Stimulated activated CD8-positive, alpha-beta memory T cell treated with anti-CD3 and anti-CD28 coated beads, Interleukin-15, amount 100 ng/mL, for 1 hour (primary cell): ENCODE measurements at regions not wholly inside any gene's neighbourhood (a gene's known extent, or its start where the extent isn't known, plus 50 kb on each side); places are given as distances from the start of the nearest gene placed in this dataset.

Source experiments
- DNase-seq: peaks from one replicate; pipeline ENCODE4 v3.0.0-alpha.2; 2020; ENCODE audit warnings: low read depth

DNA sequence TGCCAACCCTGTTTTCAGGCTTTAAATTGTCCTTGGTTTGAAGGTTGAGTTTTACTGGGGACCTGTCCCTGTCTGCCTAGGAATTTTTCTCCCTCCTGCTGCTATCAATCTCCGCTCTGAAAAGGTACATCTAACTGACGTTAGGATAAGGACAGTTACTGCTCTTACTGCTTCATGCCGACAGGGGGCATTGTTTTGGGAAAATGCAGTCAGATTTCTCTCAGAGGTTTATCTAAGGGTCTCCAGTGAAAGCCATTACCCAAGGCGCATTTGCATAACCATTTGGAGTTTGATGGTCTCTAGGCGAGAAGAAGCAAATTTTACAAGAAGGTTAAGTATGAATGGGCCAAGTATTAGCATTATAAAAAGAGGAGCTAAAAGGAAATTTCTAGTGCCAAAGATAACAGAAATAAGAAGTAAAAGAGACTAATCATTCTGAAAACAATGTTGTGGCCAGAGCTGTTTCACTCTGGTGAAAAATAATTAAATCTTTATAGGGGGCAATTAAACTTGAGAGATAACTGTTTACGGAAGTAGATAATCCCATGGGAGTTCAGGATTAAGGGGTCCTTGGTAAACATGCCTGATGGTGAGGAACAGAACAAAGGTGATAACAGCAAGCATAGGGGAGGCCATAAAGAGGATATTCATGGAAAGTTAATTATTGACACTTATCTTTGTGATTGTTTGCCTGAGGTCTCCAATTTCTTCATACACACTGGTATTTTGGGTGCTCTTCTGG lies 605.0 kb downstream of the MTRR start:
- no peak for DNase-seq

DNA sequence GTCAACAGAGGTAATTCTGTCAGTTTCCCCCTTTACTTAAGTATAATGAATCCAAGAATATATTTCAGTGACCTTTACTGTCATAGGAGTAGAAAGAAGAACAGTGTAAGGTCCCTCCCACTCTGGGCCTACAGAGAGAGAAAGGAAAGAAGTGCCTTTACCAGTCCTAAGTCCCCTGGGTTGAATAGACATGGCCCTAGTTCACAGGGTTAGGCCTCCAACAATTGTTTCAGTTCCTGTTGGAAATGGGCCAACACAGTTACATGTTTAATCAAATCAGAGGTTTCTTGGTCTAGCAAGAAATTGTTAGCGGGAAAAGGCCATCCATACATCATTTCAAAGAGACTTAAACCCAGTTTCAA lies 605.6 kb downstream of the MTRR start:
- no peak for DNase-seq

DNA sequence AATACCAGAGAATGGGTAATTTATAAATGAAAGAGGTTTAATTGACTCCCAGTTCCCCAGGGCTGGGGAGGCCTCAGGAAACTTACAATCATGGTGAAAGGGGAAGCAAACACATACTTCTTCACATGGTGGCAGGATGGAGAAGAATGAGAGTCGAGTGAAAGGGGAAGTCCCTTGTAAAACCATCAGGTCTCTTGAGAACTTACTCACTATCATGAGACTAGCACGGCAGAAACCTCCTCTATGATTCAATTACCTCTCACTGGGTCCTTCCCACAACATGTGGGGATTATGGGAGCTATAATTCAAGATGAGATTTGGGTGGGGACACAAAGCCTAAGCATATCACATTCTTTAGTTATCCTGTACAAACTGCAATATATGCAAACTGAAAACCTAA lies 609.4 kb downstream of the MTRR start:
- DNase-seq = no peak

DNA sequence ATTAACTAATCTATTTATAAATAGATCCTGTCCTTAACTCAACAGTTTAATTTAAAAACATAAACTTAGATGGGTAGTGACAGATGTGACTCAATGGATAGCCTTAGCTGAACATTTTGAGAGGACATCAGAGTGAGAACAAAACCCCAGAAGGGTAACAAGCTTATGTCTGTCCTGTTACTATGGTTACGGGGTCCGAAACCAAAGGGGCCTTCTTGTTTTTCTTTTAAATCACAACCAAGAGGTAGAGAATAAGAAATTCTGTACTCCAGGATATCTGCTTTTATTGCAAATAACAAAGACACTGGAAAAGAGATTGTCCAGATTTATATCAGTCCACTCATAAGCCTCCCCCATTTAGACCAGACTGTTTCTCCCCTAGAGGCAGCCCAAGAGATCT lies 612.1 kb downstream of the MTRR start:
- DNase-seq = no peak

DNA sequence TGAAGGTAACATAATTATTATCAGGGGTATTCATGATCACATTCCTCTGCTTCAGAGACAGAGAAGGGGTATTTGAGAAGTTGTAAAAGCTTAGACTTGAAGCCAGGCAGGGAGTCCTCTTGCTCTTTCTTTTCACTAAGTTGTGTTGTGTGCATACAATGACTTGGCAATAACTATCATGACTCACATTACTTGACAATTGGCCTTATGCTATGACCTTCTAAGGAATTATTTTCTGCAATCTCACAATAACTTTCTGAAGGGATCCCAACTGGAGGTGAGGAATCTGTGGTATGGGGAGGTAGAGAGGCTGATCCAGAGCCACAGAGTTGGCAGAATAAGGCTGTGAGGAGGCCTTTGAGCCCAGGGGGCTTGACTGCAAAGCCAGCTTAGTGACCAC lies 622.3 kb downstream of the MTRR start:
- DNase-seq = no peak

GRCh38 chr5:8493176-8493575 lies 624.2 kb downstream of the MTRR start:
- no peak for DNase-seq

DNA sequence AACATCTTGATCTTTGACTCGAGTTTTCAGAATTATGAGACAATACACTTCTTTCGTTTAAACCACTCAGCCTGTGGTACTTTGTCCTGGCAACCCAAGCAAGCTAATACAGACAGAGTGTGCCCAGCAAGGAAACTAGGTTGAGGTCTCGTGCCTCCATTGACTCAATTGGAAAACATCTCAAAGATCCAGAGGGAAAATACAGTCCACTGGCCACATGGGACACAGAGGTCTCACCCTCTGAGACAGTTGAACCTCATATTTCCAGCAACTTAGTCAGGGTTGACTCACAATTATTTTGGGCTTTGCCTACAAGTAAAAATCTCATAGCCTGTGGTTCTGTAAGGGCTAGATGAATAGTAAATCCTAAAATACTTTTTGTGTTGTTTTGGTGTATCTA lies 631.5 kb downstream of the MTRR start:
- no peak for DNase-seq

- DNase-seq = no peak
Measured at GRCh38 chr5:8505196-8505595, 636.2 kb downstream of the MTRR start.

GRCh38 chr5:8508231-8508630 lies 639.3 kb downstream of the MTRR start:
- no peak for DNase-seq

DNA sequence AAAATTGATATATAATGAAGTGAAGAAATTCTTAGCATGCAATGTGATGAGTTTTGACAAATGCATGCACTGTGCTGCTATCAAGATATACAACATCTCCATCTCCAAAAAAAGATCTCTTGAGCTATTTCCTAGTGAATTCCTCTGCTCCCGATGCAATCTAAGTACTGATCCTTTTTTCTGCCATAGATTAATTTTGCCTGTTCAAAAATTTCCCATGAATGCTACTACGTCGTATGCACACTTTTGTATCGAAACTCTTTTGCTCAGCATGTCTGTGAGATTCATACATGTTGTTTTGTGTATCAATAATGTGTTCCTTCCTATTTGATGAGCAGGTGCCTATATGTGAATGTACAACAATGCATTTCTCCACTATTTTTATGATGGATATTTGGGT lies 647.4 kb downstream of the MTRR start:
- DNase-seq = no peak

DNA sequence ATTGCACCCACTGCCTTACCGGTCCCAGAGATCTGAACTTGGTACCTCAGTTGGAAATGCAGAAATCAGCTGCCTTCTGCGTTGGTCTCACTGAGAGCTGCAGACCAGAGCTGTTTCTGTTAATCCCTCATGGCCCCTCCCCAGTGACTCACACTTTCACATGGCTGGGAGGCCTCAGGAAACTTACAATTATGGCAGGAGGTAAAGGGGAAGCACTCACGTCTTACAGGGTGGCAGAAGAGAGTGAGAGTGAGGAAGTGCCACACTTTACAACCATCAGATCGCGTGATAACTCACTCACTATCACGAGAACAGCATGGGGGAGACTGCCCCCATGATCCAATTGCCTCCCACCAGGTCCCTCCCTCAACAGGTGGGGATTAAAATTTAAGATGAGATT lies 648.5 kb downstream of the MTRR start:
- DNase-seq = no peak

DNA sequence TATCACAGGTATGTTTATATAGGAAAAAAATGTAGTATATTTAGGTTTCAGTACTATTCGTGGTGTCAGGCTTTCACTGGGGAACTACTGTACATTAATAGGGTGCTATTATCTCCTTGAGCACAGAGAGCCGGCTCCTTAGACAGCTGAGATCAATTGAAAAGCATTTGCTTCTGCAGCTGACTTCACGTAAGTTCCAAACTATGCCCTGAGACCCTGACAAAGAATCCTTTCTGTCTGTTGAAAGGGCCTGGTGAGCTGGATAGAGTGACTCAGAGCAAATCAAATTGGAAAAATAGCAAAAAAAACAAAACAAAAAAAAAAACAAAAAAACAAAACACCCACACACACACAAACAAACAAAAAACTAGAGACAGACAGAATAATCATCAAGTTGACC lies 652.0 kb downstream of the MTRR start:
- DNase-seq = no peak

DNA sequence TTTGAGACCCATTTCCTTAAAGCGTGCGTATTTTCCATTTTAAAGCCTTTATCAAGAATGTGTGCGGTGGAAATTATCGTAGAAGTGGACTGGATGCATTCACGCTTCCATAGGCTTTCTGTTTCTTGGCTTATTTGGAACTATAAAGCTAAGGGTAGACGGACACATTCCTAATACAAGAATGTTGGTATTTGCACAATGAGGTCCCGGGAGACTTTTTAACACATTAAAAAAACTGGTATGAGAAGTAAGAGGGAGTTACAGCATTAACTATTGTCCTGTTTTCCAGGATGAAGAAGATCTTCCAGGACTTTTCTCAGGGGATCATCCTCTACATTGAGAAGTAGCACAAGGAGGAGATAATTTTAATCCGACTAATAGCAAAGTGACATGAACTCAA lies 653.0 kb downstream of the MTRR start:
- no peak for DNase-seq

DNA sequence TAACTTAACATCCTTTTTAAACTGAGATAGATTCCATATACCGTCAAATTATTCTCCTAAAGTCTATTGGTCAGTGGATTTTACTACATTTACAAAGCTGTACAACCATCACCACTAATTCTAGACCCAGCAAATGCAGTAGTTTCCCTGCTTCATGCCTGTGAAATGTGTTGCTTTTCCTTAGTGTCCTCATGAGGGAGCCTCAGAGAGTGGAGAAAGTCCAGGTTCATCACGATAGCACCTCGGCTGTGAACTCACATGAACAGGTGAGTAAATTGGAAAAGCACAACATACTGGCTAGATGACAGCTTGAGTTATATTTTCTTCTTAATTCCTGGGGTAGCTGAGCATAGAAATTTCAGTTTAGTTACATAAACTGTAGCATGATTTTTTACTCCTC lies 653.7 kb downstream of the MTRR start:
- no peak for DNase-seq

DNA sequence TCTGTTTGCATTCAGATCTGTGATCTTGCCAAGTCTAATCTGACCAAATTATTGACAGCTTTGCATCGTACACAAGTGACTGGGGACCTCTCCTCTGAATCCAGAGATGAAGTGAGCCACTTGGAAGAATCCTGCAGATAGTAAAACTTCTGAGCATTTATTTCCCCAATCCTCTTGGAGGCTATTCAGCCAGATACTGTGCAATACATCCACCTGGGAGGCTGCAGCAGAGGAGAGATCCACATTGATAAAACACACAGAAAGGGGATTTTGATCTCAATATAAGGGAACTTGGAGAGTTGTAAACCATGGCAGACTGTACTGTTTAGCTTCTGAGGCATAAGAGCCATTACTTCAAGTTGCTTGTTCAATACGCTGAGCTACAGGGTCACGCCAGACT lies 654.6 kb downstream of the MTRR start:
- DNase-seq = no peak

DNA sequence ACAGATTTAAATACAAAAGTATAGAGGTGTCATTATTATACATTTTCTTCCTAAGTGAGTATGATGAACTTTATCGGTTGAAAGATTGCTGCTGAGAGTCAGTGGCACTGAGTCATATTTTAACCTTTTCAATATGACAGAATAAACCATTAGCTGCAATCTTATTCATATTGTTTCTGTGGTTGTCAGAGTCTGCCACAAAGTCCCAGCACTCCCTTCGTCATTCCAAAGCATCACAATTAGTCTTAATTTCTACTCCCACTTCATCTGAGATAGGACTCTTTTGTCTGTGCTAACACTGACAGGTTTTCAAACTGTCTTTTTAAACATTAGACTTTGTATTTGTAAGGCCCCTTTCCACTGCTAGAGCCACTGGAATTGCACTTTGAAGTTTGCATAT lies 656.9 kb downstream of the MTRR start:
- no peak for DNase-seq

DNA sequence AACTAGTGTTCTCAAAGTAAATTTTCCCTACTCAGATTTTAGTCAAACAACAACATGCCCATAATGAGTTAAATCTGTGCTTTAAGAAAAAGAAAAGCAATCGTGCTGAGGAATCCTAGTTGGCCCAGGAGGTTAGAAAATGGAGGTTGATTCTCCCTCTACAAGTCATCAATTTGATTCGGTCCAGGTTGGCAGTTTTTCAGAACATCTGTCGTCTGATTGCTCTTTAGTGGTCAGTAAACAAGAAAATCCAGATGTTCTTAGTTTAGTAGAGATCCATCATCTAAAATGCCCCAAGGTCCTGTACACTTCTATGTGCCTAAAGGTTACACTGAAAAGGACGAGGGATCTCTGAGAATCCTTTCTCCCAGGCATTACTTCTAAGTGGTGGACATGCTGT lies 659.2 kb downstream of the MTRR start:
- DNase-seq = no peak

- no peak for DNase-seq
Measured at GRCh38 chr5:8538821-8539220, 669.9 kb downstream of the MTRR start.

DNA sequence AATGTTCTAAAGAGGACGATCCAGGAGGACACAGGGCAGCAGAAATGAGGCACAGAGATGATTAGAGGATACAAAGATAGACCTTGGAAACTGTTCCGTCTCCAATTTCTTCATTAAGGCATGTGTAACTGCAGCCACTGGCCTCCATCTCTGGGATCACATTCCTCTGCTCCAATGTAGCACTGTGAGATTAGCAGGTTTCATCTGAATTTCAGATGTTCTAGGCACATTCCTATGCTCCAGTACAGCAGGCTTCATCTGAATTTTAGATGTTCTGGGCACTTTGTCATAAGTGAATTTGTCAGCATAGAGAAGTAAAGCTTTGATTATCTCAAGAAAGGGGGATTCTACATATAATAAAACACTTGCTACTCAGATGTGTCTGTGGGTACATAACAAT lies 671.4 kb downstream of the MTRR start:
- DNase-seq = no peak

DNA sequence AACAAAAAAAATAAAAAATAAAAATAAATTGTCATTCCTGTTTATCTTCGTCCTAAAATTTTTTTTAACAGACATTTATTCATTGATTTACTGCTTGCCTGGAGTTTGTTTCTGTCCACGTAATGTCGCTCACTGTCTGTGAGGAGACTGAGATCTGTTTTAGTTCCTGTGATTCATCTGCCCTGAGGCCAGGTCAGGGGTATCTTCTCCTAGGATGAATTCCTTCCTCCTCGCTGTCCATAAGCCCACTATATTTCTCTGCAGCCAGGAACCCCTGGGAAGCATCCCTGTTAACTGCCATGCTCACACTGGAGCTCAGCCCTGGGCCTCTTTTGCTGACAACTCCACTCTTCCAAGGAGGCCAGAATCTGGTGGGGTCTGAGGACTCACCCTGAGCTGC lies 682.0 kb downstream of the MTRR start:
- DNase-seq = no peak

GRCh38 chr5:8553364-8553763 lies 684.4 kb downstream of the MTRR start:
- no peak for DNase-seq

DNA sequence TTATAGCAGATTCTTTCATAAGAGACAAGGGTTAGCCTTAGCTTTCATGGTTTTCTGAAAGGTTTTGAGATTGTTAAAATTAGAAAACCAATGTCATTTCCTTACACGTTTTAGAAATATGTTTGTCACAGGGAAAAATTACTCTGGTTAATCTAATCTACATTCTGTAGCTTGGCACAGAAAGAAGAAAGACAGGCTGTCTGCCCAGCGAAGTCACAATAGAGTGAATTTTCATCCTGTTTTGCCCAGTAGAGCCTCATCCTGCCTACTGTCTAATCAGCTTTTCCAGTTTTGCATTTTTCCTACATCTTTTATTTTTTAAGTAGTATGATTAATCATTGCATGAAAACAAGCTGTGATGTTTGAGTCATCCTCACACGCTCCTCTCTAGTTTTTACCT lies 688.8 kb downstream of the MTRR start:
- no peak for DNase-seq

GRCh38 chr5:8560776-8561175 lies 691.8 kb downstream of the MTRR start:
- DNase-seq = no peak

DNA sequence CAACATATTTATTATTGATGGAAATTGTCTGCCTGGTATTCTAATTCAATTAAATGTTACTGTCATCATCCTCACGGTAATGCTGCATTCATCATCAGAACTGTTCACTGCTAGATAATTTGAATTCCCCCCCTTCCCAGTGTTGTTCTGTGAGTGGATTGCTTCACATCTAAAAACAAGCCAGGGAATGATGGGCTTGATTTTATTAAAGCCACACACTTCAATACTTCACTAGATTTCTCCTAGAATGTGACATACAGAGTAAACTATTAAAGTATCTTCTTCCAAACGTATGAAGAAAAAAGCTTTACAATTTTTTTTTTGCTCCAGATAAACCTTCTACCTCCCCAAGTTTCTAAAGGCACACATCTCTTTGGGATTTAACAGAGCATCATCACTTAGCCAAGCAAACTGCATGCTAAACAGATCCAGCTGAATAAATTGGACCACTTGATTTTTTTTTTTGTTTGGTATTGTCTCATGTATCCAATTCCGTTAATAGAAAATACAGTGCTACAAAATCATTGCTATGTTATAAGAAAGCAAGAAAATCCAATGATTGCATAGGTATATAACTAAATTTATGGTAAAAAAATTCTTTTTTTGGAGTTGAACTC lies 692.4 kb downstream of the MTRR start:
- DNase-seq = no peak
